ENCODE measurements at regions not wholly inside any gene's neighbourhood (a gene's known extent, or its start where the extent isn't known, plus 50 kb on each side); places are given as distances from the start of the nearest gene placed in this dataset.

DNA sequence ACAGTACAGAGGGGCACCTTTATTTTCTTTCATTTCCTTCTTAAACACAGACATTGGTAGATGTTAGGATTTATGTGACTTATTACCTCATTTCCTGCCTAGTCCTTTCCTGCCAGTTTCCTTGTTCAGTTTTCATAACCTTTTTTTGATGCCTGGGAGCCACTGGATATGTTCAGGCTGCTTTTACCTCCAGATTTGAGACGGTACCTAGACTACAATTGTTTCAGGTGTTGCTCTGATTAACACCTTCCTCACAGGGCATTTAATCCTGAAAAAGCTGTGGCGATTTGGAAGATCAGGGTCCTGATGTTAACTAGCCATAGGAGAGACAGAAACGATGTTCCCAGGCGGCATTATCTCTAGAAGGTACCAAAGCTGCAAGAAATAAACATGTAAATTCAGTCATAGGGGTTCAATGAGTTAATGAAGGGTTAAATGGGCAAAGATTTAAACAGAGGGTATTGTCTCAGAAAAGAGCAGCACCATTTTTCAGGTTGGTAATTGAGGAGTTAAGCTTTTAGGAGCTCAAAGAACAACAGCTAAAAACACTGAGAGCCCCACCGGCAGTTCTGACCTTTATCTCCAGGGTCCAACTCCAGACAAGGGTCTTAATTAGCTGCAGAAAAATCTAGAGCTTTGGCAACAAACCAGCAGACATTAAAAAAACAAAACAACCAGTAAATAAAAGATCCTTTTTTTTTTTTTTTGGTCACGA lies 93.3 kb downstream of the HRH4 start:
- no peak overlapping the region for H3K4me3 ChIP-seq (ENCODE audit: low read length)
- Mint-ChIP-seq H3K4me1 (no peaks in the 10 kb centered on the region), H3K4me3 (no peak overlapping the region), H3K27me3 (ENCODE audit: low read depth in 2 of 2) (peaks cover 10 to 23% of the 10 kb centered on the region in 2 donors), H3K36me3 (no peaks in the 10 kb centered on the region), H3K9me3 (no peaks in the 10 kb centered on the region), H3K27ac (no peak overlapping the region)
- DNase-seq (no peak), ATAC-seq (no peak)
- H3K4me1 ChIP-seq (ENCODE audit: control insufficient read depth, insufficient read depth, low read length): no peaks in the 10 kb centered on the region
- TF ChIP-seq, protein P1, sequence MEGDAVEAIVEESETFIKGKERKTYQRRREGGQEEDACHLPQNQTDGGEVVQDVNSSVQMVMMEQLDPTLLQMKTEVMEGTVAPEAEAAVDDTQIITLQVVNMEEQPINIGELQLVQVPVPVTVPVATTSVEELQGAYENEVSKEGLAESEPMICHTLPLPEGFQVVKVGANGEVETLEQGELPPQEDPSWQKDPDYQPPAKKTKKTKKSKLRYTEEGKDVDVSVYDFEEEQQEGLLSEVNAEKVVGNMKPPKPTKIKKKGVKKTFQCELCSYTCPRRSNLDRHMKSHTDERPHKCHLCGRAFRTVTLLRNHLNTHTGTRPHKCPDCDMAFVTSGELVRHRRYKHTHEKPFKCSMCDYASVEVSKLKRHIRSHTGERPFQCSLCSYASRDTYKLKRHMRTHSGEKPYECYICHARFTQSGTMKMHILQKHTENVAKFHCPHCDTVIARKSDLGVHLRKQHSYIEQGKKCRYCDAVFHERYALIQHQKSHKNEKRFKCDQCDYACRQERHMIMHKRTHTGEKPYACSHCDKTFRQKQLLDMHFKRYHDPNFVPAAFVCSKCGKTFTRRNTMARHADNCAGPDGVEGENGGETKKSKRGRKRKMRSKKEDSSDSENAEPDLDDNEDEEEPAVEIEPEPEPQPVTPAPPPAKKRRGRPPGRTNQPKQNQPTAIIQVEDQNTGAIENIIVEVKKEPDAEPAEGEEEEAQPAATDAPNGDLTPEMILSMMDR (IDR thresholded peaks at IDR 0.05): no peak
- intact Hi-C loops (cut with micrococcal nuclease): no loop called here
- H3K27me3 ChIP-seq (ENCODE audit: control insufficient read depth, insufficient read depth, low read length): no peaks in the 10 kb centered on the region
- H3K27ac ChIP-seq (ENCODE audit: low read length): no peak overlapping the region
- H3K36me3 ChIP-seq (ENCODE audit: control insufficient read depth, insufficient read depth, low read length): no peaks in the 10 kb centered on the region
- H3K9me3 ChIP-seq (ENCODE audit: control insufficient read depth, insufficient read depth, low read length): no peaks in the 10 kb centered on the region
- 68% methylated on average over 5 of the region's 6 CpGs for WGBS (ENCODE audit: insufficient coverage)

DNA sequence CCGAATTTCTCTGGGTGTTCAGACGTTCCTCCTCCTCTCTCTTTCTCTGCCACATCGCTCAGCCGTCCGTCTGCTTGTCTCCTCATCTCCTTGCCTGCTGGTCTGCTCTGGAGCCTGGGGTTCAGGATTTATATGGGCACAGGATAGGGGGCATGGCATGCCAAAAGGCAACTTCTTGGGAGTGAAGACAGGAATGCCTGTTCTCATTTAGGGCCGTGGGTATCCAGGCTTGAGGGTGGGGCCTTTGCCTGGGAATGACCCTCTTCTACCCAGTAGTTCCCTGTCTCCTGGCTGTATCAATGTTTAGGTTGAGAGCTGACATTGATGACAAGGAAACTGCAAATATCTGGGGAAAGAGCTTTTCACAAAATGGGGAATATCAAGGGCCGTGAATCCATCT lies 98.0 kb downstream of the HRH4 start:
- DNase-seq (no peak), ATAC-seq (no peak)
- H3K27me3 ChIP-seq (ENCODE audit: control insufficient read depth, insufficient read depth, low read length): no peaks in the 10 kb centered on the region
- no peaks in the 10 kb centered on the region for H3K36me3 ChIP-seq (ENCODE audit: control insufficient read depth, insufficient read depth, low read length)
- Mint-ChIP-seq H3K36me3 (no peaks in the 10 kb centered on the region), H3K9me3 (no peaks in the 10 kb centered on the region), H3K4me3 (no peak overlapping the region), H3K4me1 (no peaks in the 10 kb centered on the region), H3K27me3 (ENCODE audit: low read depth in 2 of 2) (peaks cover 16 to 35% of the 10 kb centered on the region in 2 donors), H3K27ac (no peak overlapping the region)
- TF ChIP-seq, protein P1 (IDR thresholded peaks at IDR 0.05): no peak
- H3K4me1 ChIP-seq (ENCODE audit: control insufficient read depth, insufficient read depth, low read length): no peaks in the 10 kb centered on the region
- no peak overlapping the region for H3K27ac ChIP-seq (ENCODE audit: low read length)
- H3K4me3 ChIP-seq (ENCODE audit: low read length): no peak overlapping the region
- 83% methylated on average over 5 of the region's 7 CpGs for WGBS (ENCODE audit: insufficient coverage)
- intact Hi-C loops (cut with micrococcal nuclease): no loop called here
- no peaks in the 10 kb centered on the region for H3K9me3 ChIP-seq (ENCODE audit: control insufficient read depth, insufficient read depth, low read length)

DNA sequence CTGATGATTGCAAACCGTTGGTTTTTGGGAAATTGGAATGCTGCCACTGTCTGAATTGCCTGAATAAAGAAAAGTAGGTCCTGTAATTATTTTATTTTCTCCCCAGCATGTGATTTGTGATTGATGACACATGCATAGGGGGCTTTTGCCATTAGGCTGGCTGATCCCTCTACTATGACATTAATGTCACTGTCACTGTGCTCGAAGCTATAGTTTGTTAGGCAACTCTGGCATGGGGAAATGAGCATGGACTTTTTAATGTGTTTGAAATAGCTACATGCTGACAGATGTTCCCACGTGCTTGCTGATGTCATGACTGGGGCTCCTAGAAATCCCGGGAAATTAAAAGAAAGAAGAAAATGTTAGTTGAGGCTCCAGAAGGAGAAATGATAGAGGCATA lies 99.1 kb downstream of the HRH4 start:
- no peaks in the 10 kb centered on the region for H3K36me3 Mint-ChIP-seq
- H3K27me3 Mint-ChIP-seq (ENCODE audit: low read depth in 2 of 2): peaks cover 16 to 35% of the 10 kb centered on the region in 2 donors
- no peak overlapping the region for H3K4me3 ChIP-seq (ENCODE audit: low read length)
- H3K4me1 Mint-ChIP-seq: no peaks in the 10 kb centered on the region
- no peaks in the 10 kb centered on the region for H3K9me3 ChIP-seq (ENCODE audit: control insufficient read depth, insufficient read depth, low read length)
- no peaks in the 10 kb centered on the region for H3K27me3 ChIP-seq (ENCODE audit: control insufficient read depth, insufficient read depth, low read length)
- no peak overlapping the region for H3K27ac Mint-ChIP-seq
- no peak overlapping the region for H3K4me3 Mint-ChIP-seq
- ATAC-seq: no peak
- intact Hi-C loops (cut with micrococcal nuclease): no loop called here
- H3K4me1 ChIP-seq (ENCODE audit: control insufficient read depth, insufficient read depth, low read length): no peaks in the 10 kb centered on the region
- TF ChIP-seq, protein P1 (IDR thresholded peaks at IDR 0.05): no peak
- 68% methylated on average over 4 of the region's 4 CpGs for WGBS (ENCODE audit: insufficient coverage)
- H3K36me3 ChIP-seq (ENCODE audit: control insufficient read depth, insufficient read depth, low read length): no peaks in the 10 kb centered on the region
- H3K27ac ChIP-seq (ENCODE audit: low read length): no peak overlapping the region
- no peak for DNase-seq
- H3K9me3 Mint-ChIP-seq: no peaks in the 10 kb centered on the region

DNA sequence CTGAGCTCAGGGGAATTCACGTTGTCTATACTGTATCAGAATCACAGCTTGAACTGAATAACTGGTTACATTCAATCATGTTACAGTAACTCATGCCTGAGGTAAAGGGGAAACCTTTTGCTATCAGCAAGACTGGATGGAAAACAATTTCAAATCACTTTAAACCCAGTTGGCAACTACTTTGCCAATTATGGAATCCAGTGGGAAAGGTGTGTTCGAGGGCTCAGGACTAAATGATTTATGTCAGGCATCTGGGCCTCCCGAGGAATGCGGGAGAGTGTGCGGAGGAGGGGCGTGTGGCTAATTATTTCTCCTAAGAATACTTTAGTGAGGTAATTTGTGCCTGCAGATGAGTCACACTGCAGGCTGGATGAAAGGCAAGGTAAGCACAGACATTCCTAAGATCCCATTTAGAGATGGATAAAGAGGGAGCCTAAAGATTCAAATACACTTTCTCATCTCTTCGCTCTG lies 100.1 kb downstream of the HRH4 start:
- Mint-ChIP-seq H3K4me3 (no peak overlapping the region), H3K27ac (no peak overlapping the region), H3K27me3 (ENCODE audit: low read depth in 2 of 2) (peaks cover 16 to 33% of the 10 kb centered on the region in 2 donors), H3K9me3 (no peaks in the 10 kb centered on the region), H3K36me3 (no peaks in the 10 kb centered on the region), H3K4me1 (no peaks in the 10 kb centered on the region)
- DNase-seq: no peak
- no peaks in the 10 kb centered on the region for H3K4me1 ChIP-seq (ENCODE audit: control insufficient read depth, insufficient read depth, low read length)
- H3K27ac ChIP-seq (ENCODE audit: low read length): no peak overlapping the region
- intact Hi-C loops (cut with micrococcal nuclease): no loop called here
- TF ChIP-seq, protein P1 (IDR thresholded peaks at IDR 0.05): no peak
- WGBS (ENCODE audit: insufficient coverage): 93% methylated on average over 7 of the region's 7 CpGs
- H3K9me3 ChIP-seq (ENCODE audit: control insufficient read depth, insufficient read depth, low read length): no peaks in the 10 kb centered on the region
- ATAC-seq: no peak
- no peak overlapping the region for H3K4me3 ChIP-seq (ENCODE audit: low read length)
- no peaks in the 10 kb centered on the region for H3K27me3 ChIP-seq (ENCODE audit: control insufficient read depth, insufficient read depth, low read length)
- no peaks in the 10 kb centered on the region for H3K36me3 ChIP-seq (ENCODE audit: control insufficient read depth, insufficient read depth, low read length)
